ENCODE measurements at regions not wholly inside any gene's neighbourhood (a gene's known extent, or its start where the extent isn't known, plus 50 kb on each side); places are given as distances from the start of the nearest gene placed in this dataset.

- DNase-seq: peak; percentile 55
Measured at GRCh38 chr16:49216593-49216992, 65.0 kb downstream of the CBLN1 start.

- no peak for DNase-seq
Measured at GRCh38 chr16:49213594-49213993, 68.0 kb downstream of the CBLN1 start.

GRCh38 chr16:49204191-49204590 lies 77.4 kb downstream of the CBLN1 start:
- no peak for DNase-seq

GRCh38 chr16:49203361-49203760 lies 78.3 kb downstream of the CBLN1 start:
- DNase-seq: no peak

GRCh38 chr16:49201118-49201517 lies 80.5 kb downstream of the CBLN1 start:
- no peak for DNase-seq

- no peak for DNase-seq
Measured at GRCh38 chr16:49200223-49200820, 81.3 kb downstream of the CBLN1 start.

- no peak for DNase-seq
Measured at GRCh38 chr16:49195237-49195548, 86.4 kb downstream of the CBLN1 start.

GRCh38 chr16:49194537-49195236 lies 87.0 kb downstream of the CBLN1 start:
- DNase-seq: no peak

- DNase-seq: no peak
Measured at GRCh38 chr16:49193596-49193995, 88.0 kb downstream of the CBLN1 start.

GRCh38 chr16:49189286-49189685 lies 92.4 kb downstream of the CBLN1 start:
- no peak for DNase-seq

- DNase-seq: peak; percentile 57
Measured at GRCh38 chr16:49183911-49184310, 97.7 kb downstream of the CBLN1 start.

GRCh38 chr16:49181791-49182518 lies 99.7 kb downstream of the CBLN1 start:
- DNase-seq: peak; percentile 56

- no peak for DNase-seq
Measured at GRCh38 chr16:49179714-49180330, 101.8 kb downstream of the CBLN1 start.

- no peak for DNase-seq
Measured at GRCh38 chr16:49168126-49168525, 113.5 kb downstream of the CBLN1 start.

GRCh38 chr16:49165025-49165424 lies 116.6 kb downstream of the CBLN1 start:
- DNase-seq: no peak

- DNase-seq: no peak
Measured at GRCh38 chr16:49161191-49161590, 120.4 kb downstream of the CBLN1 start.

- no peak for DNase-seq
Measured at GRCh38 chr16:49158029-49158642, 123.5 kb downstream of the CBLN1 start.

GRCh38 chr16:49150341-49150740 lies 131.3 kb downstream of the CBLN1 start:
- DNase-seq: no peak

- no peak for DNase-seq
Measured at GRCh38 chr16:49148410-49148809, 133.2 kb downstream of the CBLN1 start.

GRCh38 chr16:49140618-49141017 lies 141.0 kb downstream of the CBLN1 start:
- no peak for DNase-seq

- DNase-seq: no peak
Measured at GRCh38 chr16:49130397-49130796, 151.2 kb downstream of the CBLN1 start.

- no peak for DNase-seq
Measured at GRCh38 chr16:49129935-49130334, 151.7 kb downstream of the CBLN1 start.

- no peak for DNase-seq
Measured at GRCh38 chr16:49128740-49129139, 152.9 kb downstream of the CBLN1 start.
